Ureter (tissue), 1 donor: ENCODE measurements at regions not wholly inside any gene's neighbourhood (a gene's known extent, or its start where the extent isn't known, plus 50 kb on each side); places are given as distances from the start of the nearest gene placed in this dataset.

Experiments
- DNase-seq: peaks from one replicate; pipeline ENCODE4 v3.0.0-alpha.2; 2020; ENCODE audit warnings: low spot score
- donor health status: DM: yes; HTN: yes; CAD: no.

- DNase-seq, result no peak
These were observed 96.4 kb upstream of the MYCBP2 start for GRCh38 chr13:77423296-77423695.

DNA sequence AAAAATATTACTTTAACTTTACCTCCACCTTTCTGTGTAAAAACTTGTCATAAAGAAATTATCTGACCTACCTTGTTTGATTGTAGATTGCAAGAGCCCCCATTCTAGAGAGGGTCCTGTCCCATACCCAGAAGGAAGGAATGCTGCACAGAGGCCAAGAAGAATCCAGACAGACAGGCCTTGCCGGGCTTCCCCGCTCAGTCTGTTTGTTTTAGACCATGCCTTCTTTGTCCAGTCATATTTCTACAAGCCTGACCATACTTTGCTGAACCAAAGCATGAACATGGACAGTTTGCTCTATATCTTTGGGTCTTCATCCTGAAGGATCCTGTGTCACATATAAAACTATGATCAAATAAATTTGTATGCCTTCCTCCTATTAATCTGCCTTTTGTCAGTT, 95.8 kb upstream of the MYCBP2 start:
- peak; percentile 45 for DNase-seq

- no peak for DNase-seq
These were observed 91.0 kb upstream of the MYCBP2 start for GRCh38 chr13:77417897-77418296.

- DNase-seq, result no peak
These were observed 89.8 kb upstream of the MYCBP2 start for GRCh38 chr13:77416666-77417212.

DNA sequence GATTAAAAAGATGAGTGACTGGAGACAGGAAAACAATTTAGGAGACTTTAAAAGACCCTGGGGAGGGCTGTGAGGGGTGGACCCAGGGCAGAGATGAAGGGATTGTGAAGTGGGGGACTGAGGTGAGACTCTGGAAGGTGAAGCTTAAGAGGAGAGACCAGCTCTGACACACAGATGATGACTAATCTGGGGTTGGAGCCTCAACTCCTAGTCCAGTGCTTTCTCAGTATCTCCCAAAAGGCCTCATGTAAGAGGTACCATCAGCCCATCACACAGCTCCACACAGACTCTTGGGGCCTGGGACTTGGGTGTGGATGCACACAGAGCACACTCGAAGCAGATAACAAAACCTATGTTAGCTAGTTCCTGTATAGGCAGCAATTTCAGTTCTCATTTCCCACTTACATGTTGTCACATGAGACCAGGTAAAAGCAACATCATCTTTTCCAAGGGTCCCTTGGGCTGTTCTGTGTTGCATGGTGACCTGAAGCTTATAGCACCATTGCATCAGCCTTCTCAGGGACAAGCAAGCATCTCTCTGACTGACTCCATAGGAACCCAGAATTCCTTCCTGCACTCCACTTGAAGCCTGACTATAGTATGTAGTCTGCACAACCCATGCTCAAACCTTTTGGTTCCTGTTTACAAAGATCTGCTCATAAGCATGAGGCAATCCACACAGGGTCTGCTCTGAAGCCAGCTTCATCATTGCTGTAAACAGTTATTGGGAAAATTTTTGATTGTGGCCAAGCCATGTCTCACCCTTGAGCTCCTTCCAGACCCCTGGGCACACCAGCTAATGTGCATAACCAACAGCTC, 88.6 kb upstream of the MYCBP2 start:
- DNase-seq, result no peak

DNA sequence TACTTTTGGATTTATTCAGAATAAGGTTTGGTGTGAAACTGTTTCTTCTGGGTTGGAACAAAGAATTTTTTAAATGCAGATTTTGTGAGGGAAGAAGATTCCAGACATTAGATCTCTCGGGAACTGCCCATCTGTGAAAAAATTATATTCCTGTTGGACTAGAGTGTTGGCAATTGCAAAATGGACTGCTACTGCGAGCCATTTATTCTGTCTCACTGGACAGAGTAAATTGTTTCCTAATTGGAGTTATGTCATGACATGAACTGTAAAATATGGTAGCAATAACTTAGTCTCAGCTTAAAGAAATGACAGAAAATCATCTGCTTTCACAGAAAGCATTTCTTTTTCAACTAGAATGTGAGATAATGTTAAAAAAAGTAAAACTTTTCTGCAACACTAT, 86.0 kb upstream of the MYCBP2 start:
- no peak for DNase-seq

DNA sequence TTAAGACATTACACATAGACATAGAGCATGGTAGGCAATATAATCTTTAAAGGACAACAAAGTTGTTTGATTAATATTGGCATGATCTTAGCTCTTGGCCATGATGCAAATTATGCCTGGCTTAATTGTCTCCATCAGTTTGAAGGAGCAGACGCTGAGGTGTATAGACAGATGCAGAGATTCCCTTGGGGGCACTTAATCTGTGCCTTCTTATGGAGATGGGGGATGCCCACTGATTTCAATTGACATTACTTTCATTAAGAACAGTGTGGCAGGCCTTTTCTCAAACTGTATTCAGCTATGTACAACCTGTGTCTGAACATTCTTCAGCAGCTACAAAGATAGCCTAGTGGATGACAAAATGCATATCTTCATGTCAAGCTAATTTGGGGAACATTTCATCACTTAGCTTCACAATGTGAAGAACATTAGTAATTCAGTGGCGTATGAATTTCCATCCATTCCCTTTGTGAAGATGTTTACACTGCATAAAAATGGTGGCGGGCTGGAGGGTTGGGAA, 85.3 kb upstream of the MYCBP2 start:
- no peak for DNase-seq

GRCh38 chr13:77409412-77409811, 82.5 kb upstream of the MYCBP2 start:
- no peak for DNase-seq

GRCh38 chr13:77406644-77407440, 79.9 kb upstream of the MYCBP2 start:
- no peak for DNase-seq

- DNase-seq, result no peak
These were observed 72.1 kb upstream of the MYCBP2 start for GRCh38 chr13:77398825-77399620.

DNA sequence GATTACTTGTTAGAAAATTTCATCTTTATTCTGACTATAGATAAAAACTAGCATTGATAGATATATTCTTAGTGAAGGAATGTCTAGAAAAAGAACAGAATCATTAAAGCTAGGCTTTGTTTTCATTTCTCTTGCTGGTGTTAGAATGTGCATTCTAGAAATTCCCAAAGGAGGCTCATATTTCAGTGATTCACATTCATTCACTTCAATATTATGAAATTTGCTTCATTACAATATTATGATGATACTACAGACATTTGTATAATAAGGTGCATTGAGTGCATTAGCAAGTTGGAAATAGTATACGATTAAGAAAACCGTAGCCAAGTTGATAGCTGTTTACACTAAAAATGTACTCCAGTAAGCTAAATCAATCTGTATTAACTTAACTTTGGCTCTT, 70.7 kb upstream of the MYCBP2 start:
- DNase-seq, result no peak

GRCh38 chr13:77391475-77391874, 64.6 kb upstream of the MYCBP2 start:
- no peak for DNase-seq

GRCh38 chr13:77390391-77390790, 63.5 kb upstream of the MYCBP2 start:
- no peak for DNase-seq

DNA sequence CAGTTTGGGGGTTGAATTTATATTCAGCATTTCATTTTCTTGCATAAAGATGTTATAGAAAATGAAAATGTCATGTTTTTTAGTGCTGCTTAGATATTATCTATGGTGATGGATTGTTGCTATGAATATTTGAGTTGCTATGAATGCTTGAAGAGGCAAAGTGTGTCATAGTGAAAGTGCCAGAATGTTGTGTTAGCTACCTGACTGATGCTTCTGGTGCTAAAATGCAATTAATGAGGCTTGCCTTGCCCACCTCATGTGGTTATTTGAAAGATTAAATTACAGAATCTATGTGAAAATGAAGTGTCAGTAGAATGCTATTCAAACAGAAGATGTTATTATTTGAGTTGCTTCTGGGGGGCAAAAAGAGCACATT, 62.7 kb upstream of the MYCBP2 start:
- DNase-seq, result no peak

- no peak for DNase-seq
These were observed 62.2 kb upstream of the MYCBP2 start for GRCh38 chr13:77388944-77389624.

GRCh38 chr13:77387607-77388200, 60.8 kb upstream of the MYCBP2 start:
- DNase-seq, result no peak

DNA sequence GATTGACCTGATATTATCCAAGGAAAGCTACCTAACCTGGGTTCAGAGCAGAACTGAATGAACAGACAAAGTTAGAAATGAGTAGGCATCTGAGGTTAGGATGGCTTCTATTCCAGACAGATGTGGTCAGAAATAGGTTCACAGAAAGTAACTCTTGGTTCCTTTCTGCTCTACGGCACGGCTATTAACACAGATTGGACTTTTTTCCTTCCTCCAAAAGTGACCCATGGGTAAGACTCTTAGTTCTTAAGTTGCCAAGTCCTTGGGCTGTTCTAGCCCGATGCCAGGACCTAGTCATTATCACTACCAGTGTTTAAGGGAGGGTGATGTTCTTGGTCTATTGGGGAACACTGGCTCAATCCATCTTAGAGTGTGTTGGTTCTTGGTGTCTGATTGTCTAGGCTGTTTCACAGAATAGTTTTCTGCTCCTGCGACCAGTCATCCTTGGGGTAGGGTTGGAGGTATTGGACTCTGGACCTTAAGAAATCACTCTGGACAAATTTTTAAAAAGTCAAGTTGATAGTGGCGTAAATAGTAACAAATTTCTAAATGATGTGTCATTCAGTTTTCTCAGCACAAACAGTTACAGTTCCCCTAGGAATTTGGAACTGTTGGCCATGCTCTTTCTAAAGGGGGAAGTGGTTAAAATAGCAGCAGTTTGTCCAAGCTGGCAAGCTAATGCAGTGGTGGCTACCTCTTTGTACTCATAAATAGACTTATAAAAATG, 60.1 kb upstream of the MYCBP2 start:
- DNase-seq, result no peak

DNA sequence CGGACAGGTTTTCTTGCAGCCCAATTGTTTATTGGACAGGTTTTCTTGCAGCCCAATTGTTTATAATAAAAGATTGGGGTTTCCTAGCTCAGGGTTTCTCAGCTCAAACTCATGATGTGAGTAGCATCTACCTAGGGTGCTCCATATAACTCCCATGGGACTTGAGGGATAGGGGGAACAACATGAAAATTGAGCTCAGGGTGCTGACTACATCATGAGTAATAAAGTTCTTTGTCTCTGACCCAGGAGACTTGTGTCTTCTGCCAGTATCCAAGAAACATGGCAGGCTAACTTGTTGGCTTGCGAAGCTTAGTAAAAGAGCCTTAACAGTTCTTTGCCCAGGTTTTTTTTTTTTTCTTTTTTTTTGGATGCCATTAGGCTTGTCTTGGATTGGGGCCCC, 59.2 kb upstream of the MYCBP2 start:
- no peak for DNase-seq

DNA sequence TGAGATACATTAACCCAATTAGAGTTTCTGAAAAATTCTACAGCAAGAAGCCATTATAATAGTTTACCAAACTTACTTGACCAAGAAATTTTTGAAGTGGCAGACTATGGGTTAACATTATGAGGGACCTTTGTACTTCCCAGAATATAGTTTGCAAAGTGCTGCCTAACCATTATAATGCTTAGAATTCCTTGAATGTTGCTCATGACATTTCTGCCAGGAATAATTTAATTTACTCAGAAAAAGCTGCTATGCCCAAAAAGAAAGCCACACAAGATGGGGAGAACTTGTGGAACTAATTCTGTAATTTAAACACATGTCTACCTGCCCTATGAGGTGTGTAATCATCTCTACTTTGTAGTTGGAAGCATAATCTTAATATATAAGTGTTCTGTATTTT, 58.1 kb upstream of the MYCBP2 start:
- DNase-seq, result no peak

- no peak for DNase-seq
These were observed 56.2 kb upstream of the MYCBP2 start for GRCh38 chr13:77383097-77383496.
